GM19455 (cell line): ENCODE measurements at regions not wholly inside any gene's neighbourhood (a gene's known extent, or its start where the extent isn't known, plus 50 kb on each side); places are given as distances from the start of the nearest gene placed in this dataset.

Experiments used
- ATAC-seq: cut with Tn5 transposase; IDR thresholded peaks from one replicate; pipeline ENCODE4 v1.9.1; 2021; ENCODE audit not compliant: unreplicated experiment

GRCh38 chr5:56288873-56289601 lies 55.9 kb upstream of the ANKRD55 start:
- ATAC-seq, result no peak

DNA sequence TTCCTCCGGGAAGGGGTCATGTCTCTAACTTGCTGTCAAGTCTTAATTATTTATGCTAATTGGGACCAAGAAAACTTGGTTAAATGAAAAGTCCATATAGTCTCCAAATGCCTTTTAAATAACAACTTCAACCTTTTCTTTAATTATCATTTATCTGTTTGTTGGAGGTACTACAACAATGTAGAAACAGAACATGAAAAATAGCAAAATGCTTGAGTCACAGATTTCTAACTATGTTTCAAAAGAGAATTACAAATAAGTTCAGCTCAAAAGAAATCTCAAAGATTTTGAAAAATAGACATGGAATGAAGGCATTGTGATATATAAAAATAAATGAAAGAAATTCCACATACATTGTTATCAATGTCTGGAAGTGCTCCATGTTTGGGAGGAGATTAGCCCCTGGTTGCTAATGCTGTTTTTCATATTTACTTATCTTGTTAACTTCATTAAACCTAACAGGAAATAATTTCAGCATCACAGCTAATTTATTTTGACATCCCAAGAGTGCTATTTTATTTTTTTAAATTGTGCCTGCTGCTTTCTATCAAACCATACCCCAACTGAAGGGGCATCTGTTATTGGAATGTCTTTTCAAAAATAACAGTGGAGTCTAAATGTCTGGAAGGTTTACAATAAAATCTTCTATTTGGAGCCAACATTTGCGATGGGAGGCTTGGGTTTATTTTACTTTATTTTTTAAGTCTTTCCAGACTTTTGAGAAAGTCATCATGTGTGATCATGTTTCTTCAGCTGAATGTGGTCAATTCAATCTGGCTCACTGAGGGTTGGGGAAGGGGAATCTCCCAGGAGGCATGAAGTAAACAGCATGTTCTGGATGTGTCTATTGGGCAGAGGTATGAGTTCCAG lies 53.1 kb upstream of the ANKRD55 start:
- ATAC-seq, result no peak

DNA sequence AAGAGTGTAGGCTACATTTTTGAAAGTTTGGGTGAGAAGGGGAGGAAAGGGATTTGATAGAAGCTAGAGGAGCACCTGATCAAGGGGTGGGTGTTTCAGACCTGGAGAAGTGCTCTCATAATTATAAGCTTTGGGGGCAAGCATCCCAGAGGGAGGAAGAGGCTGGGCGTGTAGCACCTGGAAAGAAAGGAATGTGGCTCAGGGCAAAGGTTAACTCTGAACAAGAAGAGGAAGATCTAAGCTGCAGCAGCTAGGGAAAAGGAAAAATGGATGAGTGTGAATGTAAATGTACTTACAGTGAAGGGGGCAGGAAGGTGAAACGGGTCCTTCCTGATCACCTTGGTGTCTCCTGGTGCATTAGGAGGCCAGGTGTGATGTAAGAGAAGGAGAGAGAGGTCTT lies 49.8 kb upstream of the ANKRD55 start:
- ATAC-seq, result no peak
